ENCODE measurements at regions not wholly inside any gene's neighbourhood (a gene's known extent, or its start where the extent isn't known, plus 50 kb on each side); places are given as distances from the start of the nearest gene placed in this dataset.
"Not testable (repeated sequence)": the region's sequence is repeated elsewhere in the genome, so short reads cannot be mapped to it uniquely, and the experiment has no call there.

DNA sequence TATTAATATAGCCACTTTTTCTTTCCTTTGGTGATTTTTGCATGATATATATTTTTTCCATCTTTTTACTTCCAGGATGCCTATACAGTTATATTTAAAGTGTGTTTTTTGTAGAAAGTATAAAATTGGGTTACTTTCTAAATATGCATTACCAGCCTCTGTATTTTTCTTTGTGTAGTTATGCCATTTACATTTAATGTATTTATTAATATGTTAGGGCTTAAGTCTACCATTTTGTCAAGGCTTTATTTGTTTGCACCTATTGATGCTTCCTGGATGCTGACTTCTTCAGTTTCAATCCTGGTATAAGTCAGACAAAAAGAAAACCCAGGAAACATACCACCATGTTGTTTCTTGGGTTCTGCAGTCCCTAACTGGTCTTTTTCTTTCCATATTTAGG is 911.1 kb upstream of the GOT2 start:
- Histone ChIP-seq H3K9me3 (peaks cover 61% of the 10 kb centered on the region), H3K4me3 (no peak overlapping the region), H3K36me3 (ENCODE audit: low read depth) (no peaks in the 10 kb centered on the region), H3K4me1 (ENCODE audit: low read depth) (no peaks in the 10 kb centered on the region)
- intact Hi-C loops (cut with DNase I, micrococcal nuclease), result no loop called here
- no peak for DNase-seq
- TF ChIP-seq, protein P1, sequence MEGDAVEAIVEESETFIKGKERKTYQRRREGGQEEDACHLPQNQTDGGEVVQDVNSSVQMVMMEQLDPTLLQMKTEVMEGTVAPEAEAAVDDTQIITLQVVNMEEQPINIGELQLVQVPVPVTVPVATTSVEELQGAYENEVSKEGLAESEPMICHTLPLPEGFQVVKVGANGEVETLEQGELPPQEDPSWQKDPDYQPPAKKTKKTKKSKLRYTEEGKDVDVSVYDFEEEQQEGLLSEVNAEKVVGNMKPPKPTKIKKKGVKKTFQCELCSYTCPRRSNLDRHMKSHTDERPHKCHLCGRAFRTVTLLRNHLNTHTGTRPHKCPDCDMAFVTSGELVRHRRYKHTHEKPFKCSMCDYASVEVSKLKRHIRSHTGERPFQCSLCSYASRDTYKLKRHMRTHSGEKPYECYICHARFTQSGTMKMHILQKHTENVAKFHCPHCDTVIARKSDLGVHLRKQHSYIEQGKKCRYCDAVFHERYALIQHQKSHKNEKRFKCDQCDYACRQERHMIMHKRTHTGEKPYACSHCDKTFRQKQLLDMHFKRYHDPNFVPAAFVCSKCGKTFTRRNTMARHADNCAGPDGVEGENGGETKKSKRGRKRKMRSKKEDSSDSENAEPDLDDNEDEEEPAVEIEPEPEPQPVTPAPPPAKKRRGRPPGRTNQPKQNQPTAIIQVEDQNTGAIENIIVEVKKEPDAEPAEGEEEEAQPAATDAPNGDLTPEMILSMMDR (IDR thresholded peaks at IDR 0.05), result no peak
- ATAC-seq, result no peak

DNA sequence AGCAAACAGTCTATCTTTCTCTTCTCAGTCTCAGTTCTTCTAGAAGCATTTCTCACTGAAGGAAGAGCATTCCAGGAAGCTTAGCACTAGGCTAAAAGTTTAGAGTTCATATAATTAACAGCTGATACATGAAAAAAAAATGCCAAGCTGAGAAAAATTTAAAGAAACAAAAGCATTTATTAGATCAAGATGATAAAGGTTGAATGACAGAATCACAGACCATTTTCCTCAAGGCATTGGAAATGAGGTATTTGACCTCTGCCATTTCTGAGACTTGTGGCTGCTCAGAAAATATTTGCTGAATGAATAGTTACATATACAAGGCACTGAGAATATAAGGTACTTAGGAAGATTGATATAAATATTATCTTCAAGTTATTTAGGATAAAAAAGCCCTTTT is 901.6 kb upstream of the GOT2 start:
- H3K4me3 ChIP-seq, result no peak overlapping the region
- no peak for ATAC-seq
- DNase-seq, result no peak
- intact Hi-C loops (cut with DNase I, micrococcal nuclease), result no loop called here
- TF ChIP-seq, protein P1 (IDR thresholded peaks at IDR 0.05), result no peak
- H3K36me3 ChIP-seq (ENCODE audit: low read depth), result no peaks in the 10 kb centered on the region
- no peaks in the 10 kb centered on the region for H3K4me1 ChIP-seq (ENCODE audit: low read depth)
- peaks cover 43% of the 10 kb centered on the region for H3K9me3 ChIP-seq

DNA sequence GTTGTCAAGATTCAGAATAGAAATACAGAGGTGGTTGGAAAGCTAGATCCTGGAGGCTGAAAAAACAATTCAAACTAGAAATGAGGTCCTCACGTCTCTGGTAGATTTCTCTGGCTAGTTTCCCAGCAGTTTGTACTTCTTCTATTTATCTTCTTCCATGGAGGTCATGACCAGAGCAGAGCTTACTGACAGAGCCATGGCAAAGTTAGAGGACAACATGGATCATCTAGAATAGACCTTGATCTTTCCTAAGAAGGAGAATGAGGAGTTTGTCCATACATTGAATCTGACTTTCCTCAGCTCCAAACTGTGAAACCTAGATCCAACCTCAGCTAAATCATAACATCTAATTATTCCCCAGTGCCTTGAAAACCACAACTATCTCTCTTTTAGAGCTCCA is 900.8 kb upstream of the GOT2 start:
- TF ChIP-seq, protein P1 (IDR thresholded peaks at IDR 0.05), result no peak
- H3K9me3 ChIP-seq, result peaks cover 39% of the 10 kb centered on the region
- H3K4me1 ChIP-seq (ENCODE audit: low read depth), result no peaks in the 10 kb centered on the region
- DNase-seq, result no peak
- intact Hi-C loops (cut with DNase I, micrococcal nuclease), result no loop called here
- H3K36me3 ChIP-seq (ENCODE audit: low read depth), result no peaks in the 10 kb centered on the region
- no peak overlapping the region for H3K4me3 ChIP-seq
- no peak for ATAC-seq

DNA sequence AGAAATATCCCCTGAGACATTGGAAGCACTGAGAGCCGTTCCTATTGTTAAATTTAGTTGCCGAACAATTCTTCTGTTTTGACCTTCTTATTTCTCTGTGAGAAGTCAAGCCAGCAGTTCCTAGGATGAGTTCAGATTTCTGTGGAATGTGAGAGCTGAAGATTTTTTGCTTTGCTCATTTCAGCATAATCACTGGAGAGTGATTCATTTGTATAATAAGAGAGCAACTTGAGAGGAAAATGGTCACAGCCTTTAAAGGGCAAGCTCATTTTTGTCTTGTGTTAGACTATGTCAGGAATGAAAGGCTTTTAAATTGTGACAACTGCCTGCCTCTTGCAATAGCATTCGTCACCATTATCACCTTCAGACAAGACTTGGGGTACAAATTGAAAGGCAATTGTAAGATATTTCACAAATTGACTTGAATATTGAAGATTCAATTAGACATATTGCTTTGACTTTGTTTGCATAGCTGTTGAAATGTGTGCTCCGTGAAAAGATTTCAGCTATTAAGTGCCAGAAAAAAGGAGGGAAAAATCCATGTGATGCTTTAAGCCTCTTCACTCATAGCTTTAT is 900.0 kb upstream of the GOT2 start:
- Histone ChIP-seq H3K9me3 (peaks cover 39% of the 10 kb centered on the region), H3K4me1 (ENCODE audit: low read depth) (no peaks in the 10 kb centered on the region), H3K4me3 (no peak overlapping the region), H3K36me3 (ENCODE audit: low read depth) (no peaks in the 10 kb centered on the region)
- intact Hi-C loops (cut with DNase I, micrococcal nuclease), result no loop called here
- no peak for DNase-seq
- ATAC-seq, result no peak
- TF ChIP-seq, protein P1 (IDR thresholded peaks at IDR 0.05), result no peak

DNA sequence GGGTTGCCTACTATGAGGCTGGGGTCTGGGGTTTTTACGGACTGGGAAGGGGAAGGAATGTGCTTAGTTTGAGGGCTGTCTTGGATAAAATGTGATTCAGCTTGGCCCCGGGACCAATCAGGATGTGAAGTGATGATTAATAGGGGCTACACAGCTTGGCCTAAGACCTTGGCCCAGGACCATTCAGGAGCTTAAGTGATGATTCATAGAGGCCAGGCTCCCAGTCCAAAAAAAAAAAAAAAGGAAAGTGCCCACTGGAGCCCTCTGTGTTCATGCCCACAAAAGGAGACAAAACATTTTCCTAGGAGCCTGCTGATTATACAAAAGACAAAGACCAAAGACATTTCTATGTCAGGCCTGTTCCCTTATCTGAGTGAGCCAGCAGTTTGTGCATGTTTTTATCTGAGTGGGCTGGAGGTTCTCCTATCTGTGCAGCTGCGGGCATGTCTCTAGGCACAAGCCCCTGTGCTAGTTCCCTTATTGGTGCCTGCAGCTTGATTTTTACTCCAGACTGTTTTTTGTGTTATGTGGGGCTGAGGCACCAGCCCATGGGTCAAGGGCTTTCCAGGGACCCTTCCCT is 898.2 kb upstream of the GOT2 start:
- Histone ChIP-seq H3K9me3 (peaks cover 45% of the 10 kb centered on the region), H3K4me1 (ENCODE audit: low read depth) (no peaks in the 10 kb centered on the region), H3K36me3 (ENCODE audit: low read depth) (no peaks in the 10 kb centered on the region), H3K4me3 (no peak overlapping the region)
- intact Hi-C loops (cut with DNase I, micrococcal nuclease), result no loop called here
- TF ChIP-seq, protein P1 (IDR thresholded peaks at IDR 0.05), result no peak
- no peak for DNase-seq
- no peak for ATAC-seq

DNA sequence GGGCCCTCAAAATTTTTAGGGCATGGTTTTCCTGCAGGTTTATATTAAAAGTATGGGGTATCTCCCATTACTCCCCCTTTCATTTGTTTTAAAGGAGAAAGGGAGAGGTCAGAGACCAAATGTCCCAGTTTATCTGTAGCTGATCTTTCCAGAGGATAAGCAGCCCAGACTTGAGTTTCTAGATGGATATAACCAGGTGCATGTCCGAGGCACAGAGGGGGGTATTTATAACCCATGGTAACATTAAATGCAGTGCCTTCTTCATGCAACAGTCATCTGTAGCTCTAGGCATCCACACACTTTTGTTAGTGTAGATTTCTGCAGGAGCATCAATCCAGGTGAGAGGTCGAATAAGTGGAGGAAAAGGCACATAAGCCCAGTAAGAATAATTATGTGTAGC is 890.3 kb upstream of the GOT2 start:
- ATAC-seq; H3K4me3 ChIP-seq; H3K36me3 ChIP-seq (ENCODE audit: low read depth); DNase-seq; H3K4me1 ChIP-seq (ENCODE audit: low read depth); intact Hi-C loops (cut with DNase I, micrococcal nuclease): not testable (repeated sequence)
- H3K9me3 ChIP-seq, result peaks cover 36% of the 10 kb centered on the region

Data from mucosa of descending colon (tissue), 3 donors.